SIG-M5 treated with dmso at 0.1 percent for 504 hours (cell line): ENCODE measurements at regions not wholly inside any gene's neighbourhood (a gene's known extent, or its start where the extent isn't known, plus 50 kb on each side); places are given as distances from the start of the nearest gene placed in this dataset.
A peak's percentile ranks its signal among the peaks of the same experiment; 100 is the strongest.
"Not testable (repeated sequence)": the region's sequence is repeated elsewhere in the genome, so short reads cannot be mapped to it uniquely, and the experiment has no call there.

ENCODE experiments used
- DNase-seq: peaks from one replicate; lab custom pipeline; 2025; ENCODE audit not compliant: unreplicated experiment; lab: John Stamatoyannopoulos, UW

- DNase-seq: not testable (repeated sequence)
These were observed 76.8 kb upstream of the DST start for GRCh38 chr6:56719315-56720058.

- DNase-seq: no peak
These were observed 75.5 kb upstream of the DST start for GRCh38 chr6:56718236-56718635.

- DNase-seq: no peak
These were observed 73.5 kb upstream of the DST start for GRCh38 chr6:56716229-56716628.

DNA sequence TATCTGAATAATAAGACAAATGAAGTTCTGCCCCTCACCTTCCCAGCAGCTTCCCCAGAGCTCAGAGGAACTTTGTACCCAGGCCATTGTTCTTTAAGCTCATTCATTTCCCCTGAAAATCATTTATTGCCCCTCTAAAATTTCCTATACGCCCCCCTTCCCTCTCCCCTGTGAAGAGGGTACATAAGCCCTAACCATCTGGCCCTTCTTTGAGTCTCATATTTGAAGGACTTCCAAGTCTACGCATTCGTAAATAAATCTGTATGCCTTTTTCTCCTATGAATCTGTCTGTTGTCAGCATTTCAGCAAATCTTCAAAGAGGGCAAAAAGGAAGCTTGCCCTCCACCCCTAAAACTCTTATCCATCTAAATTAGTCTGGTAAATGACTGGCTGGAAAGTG is 73.1 kb upstream of the DST start:
- DNase-seq: no peak

DNA sequence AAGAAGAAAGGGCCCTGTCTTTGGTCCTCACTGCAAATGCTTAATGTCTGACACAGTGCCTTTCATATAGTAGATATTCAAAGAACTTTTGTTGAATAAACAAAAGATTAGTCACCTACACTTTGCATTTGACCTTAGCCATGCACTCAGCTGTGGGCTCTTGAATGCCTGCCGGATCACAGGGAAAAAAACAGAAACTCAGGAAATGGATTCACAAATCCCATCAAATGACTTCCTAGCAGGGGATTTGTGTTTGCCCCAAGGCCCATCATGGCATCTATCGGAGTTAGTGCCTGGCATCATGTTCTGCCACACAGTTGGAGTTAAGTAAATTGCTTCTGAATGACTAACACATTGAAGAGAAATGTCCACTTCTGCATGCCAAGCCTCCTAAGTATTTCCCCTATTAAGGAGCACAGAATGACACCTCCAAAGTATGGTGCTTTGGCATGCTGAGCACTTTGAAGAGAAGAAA is 72.3 kb upstream of the DST start:
- no peak for DNase-seq

DNA sequence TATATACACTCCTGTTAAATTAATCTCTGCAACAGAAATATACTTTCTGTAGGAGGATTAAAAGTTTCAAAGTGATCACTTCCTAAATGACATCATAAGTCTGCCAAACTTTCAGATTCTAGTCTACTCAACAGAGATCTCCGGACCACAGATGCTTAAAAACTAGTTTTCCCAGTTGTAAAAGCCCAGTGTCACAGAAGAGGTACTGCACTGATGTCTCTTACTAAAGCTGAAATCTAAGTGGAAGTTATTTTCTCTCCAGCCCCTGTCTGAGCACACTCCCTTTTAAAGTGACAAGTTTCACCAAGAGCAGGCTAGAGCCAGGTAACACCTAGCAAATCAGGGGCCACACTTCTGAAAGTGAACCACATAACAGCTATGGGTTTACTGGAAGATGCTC is 71.6 kb upstream of the DST start:
- no peak for DNase-seq

- DNase-seq: no peak
These were observed 70.6 kb upstream of the DST start for GRCh38 chr6:56713254-56713672.

GRCh38 chr6:56710967-56711366 is 68.3 kb upstream of the DST start:
- DNase-seq: no peak

DNA sequence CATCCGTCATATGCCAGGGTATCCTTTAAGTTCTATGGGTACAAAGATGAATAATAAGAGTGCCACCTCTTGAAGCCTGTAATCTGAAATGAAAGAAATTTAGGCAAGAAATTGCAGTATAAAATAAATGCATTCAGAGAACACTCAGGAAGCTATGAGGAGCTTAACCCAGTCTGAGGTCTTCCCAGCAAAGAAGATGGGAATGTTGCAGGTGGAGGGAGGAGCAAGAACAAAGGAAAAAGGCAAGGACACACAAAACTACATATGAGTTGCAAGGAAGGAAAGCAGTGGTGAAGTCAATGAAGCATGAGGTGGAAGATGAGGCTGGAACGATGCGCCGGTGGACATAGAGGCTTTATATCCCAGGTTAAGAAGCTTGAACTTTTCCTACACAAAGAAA is 67.0 kb upstream of the DST start:
- DNase-seq: no peak

DNA sequence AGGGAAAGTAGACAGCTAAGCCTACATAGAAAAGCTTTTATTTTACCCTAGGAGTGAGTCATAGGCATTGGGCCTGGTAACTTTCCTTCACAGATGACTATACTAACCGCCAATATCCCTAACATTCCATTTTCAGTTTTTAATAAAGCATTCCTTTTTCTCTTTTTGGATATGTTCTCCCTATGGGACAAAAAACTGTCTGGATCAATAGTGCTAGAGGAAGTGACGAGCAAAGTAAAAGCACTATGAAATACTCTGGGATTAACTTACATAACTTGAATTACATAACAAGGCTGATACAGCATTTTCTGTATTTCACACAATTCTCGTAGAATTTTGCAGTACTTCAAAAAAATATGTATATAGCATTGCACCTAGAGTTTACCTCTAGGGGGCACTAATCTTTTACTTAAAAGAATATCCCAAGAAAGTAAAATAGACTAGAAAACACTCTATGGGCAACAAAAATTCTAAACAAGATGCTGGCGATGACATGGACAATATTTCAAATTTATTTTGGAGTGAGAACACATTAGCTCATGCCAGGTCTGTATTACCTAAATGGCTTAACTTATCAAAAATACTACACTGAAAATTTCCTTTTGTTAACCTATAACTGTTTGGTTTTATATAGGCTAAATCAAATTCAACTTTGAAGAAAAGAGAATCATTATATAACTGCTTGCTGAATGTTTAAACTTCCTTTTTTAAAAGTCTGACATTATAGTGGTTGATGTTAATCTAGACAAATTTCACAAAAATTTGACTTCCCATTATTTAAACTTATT is 66.3 kb upstream of the DST start:
- DNase-seq: peak; percentile 79

DNA sequence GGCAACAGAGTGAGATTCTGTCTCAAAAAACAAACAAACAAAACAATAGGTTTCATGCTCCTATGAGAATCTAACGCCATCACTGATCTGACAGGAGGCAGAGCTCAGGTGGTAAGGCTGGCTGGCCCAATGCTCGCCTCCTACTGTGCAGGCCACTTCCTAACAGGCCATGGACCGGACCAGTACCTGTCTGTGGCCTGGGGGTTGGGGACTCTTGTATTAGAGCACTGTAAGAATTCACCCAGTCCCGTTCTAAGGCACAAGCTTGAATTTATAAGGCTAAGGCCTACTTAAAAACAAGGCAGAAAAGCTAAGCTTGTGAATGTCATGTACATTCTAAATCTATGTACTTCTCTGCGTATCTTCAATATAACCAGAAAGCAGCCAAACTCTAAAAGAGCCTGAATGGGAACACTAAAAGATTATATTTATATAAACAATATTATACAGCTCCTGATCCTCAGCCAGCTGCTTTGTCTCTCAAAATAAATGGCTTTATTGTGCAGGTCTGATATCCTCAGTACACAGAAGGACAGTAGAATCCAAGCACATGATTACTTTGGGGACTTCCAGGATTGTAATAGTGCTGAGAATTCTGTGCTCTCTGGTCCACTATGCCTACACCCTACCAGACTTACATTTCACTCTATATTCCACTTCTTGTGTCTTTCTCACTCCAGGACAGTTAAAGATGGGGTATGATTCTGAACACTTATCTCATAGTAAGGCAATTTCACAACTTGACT is 64.5 kb upstream of the DST start:
- DNase-seq: no peak

GRCh38 chr6:56699066-56699654 is 56.5 kb upstream of the DST start:
- DNase-seq: peak; percentile 16

DNA sequence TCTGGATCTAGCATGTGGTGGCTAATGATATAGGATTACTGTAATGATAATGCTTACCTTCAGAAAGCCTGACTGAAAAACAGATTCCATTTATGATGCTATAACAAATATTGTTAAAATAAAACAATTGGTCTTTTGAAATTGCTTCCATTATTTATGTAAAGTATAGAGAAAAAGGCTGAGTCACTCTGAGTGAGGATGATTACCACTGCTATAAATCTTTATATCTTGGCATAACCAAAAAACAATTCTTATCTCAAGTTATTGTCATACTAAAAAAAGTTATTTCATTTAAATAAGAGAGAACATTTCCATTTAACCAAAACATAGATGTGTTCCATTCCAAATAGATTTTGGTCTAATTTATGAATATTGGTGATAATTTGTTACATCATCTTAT is 53.0 kb upstream of the DST start:
- no peak for DNase-seq

DNA sequence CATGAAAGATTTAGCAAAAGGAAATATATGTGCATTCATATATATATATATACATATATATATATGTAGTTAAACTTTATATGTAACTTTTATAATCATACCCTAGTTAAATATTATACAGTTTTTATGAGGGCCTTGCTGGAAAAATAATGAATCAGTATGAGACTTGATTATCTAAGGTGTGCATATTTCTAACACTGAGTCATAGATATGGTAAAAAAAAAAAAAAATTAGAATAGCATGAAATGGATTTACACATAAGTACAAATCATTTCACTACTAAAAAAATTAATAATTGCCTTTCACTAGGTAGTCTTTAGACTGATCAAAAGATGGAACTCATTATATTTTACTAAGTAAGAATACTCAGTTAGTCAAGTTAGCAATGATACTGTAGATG is 51.3 kb upstream of the DST start:
- DNase-seq: no peak

GRCh38 chr6:56693246-56693607 is 50.5 kb upstream of the DST start:
- DNase-seq: no peak

DNA sequence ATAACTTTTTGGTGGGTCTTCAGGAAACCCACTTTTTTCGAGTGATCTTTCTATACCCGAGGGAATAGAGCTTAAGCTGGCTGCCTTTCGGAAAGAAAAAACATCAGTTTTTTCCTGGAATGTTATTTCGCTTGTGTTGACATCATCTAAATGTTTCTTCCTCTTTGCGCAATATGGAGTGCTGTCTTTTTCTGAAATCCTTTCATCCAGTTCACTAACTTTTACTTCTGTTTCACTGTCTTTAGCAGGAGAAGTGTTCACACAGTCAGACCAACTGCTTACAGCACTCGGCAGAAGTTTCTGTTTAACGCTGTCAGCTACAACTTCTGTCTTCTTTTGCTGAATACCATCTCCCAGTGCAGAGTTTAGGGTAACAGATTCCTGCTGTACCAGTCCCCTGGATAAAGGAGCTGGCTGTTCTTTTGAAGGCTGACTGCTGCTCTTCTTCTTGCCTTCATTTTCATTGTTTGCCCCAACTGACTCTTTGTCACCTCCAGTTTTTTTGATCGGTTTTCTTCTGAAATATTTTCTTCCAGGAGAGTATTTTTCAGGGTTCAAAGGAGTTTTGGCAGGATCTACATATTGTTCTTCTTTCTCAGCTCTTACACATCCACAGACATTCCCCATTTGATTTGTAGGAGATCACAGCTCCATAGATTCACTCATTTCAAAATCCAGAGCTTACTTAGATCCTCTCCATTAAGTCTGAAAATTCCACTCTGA is 50.0 kb upstream of the DST start:
- DNase-seq: peak; percentile 26
